D721Med (cell line): ENCODE measurements at regions not wholly inside any gene's neighbourhood (a gene's known extent, or its start where the extent isn't known, plus 50 kb on each side); places are given as distances from the start of the nearest gene placed in this dataset.

Experiments
- DNase-seq: peaks from one replicate; pipeline ENCODE4 v3.0.0; 2011; ENCODE audit warnings: low spot score; ENCODE audit not compliant: insufficient read length
- FAIRE-seq: peaks from 2 replicates; lab custom pipeline; 2011; peaks lifted over from hg19 to GRCh38; lab: Jason Lieb, UNC
- CTCF ChIP-seq: IDR thresholded peaks from 2 replicates; pipeline ENCODE4 v1.5.1; 2012; ENCODE audit warnings: mild to moderate bottlenecking, control low read depth; ENCODE audit not compliant: insufficient read depth; ENCODE audit errors: missing control alignments

- FAIRE-seq (no peak), DNase-seq (no peak)
- TF ChIP-seq CTCF = peak; percentile 39
Measured at GRCh38 chr9:91036826-91037510, 235.3 kb downstream of the SYK start.

GRCh38 chr9:91037511-91038482 is 236.2 kb downstream of the SYK start:
- DNase-seq (no peak), FAIRE-seq (no peak)
- no peak for TF ChIP-seq CTCF

- DNase-seq = no peak
- FAIRE-seq = no peak
- no peak for TF ChIP-seq CTCF
Measured at GRCh38 chr9:91038483-91039124, 237.0 kb downstream of the SYK start.

GRCh38 chr9:91039125-91039834 is 237.7 kb downstream of the SYK start:
- no peak for TF ChIP-seq CTCF
- FAIRE-seq (no peak), DNase-seq (no peak)

- FAIRE-seq = no peak
- DNase-seq = no peak
- no peak for TF ChIP-seq CTCF
Measured at GRCh38 chr9:91039835-91040140, 238.2 kb downstream of the SYK start.

GRCh38 chr9:91040371-91041215 is 239.0 kb downstream of the SYK start:
- DNase-seq (no peak), FAIRE-seq (no peak)
- TF ChIP-seq CTCF = no peak
